Skeletal muscle tissue (tissue), 3 donors: ENCODE measurements at regions not wholly inside any gene's neighbourhood (a gene's known extent, or its start where the extent isn't known, plus 50 kb on each side); places are given as distances from the start of the nearest gene placed in this dataset.
"Not testable (repeated sequence)": the region's sequence is repeated elsewhere in the genome, so short reads cannot be mapped to it uniquely, and the experiment has no call there.

ENCODE experiments used
- H3K27ac ChIP-seq: one replicate; pipeline ENCODE4 v1.7.0; 2013; ENCODE audit warnings: mild to moderate bottlenecking, low read depth, low read length, inconsistent platforms
- H3K27me3 ChIP-seq, 3 donors: one replicate each; pipeline ENCODE4 v1.7.0; 2013; ENCODE audit warnings: low read length in 3 of 3; ENCODE audit not compliant: control insufficient read depth in 3 of 3, insufficient read depth in 3 of 3
- H3K36me3 ChIP-seq, 3 donors: one replicate each; pipeline ENCODE4 v1.7.0; 2013; ENCODE audit warnings: low read length in 3 of 3; ENCODE audit not compliant: control insufficient read depth in 3 of 3, insufficient read depth in 3 of 3
- H3K4me1 ChIP-seq, 3 donors: one replicate each; pipeline ENCODE4 v1.7.0; 2013; ENCODE audit warnings: low read length in 3 of 3, mild to moderate bottlenecking in 3 of 3; ENCODE audit not compliant: control insufficient read depth in 3 of 3, insufficient read depth in 3 of 3
- H3K4me3 ChIP-seq, 3 donors: one replicate each; pipeline ENCODE4 v1.7.0; 2013; ENCODE audit warnings: low read length in 3 of 3
- H3K9ac ChIP-seq, 3 donors: one replicate each; pipeline ENCODE4 v1.7.0; 2013; ENCODE audit warnings: low read length in 3 of 3, mild to moderate bottlenecking in 3 of 3, moderate library complexity in 2 of 3, low read depth in 1 of 3
- H3K9me3 ChIP-seq, 3 donors: one replicate each; pipeline ENCODE4 v1.7.0; 2013; ENCODE audit warnings: low read length in 3 of 3; ENCODE audit not compliant: control insufficient read depth in 3 of 3
- donor health status: Osteomylitis.

DNA sequence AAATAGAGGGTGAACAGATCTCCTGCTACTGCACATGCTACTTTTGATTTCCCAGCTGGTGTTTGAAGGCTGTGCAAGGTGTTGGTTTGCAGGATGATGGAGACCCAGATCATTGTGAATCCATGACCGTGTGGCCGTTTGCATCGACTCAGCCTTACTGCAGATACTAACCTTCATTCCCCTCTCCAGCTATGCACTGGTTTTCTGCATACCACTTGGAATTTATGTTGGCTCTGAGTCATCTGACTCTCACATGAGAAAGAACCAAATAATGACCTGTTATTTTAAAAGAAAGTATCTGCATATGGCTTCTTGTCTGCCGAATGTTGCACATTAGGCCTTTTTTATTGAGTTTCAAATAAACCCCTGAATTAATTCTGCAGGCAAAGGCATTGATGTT is 144.9 kb upstream of the PRKX start:
- H3K9me3 ChIP-seq, H3K4me3 ChIP-seq, H3K4me1 ChIP-seq, H3K9ac ChIP-seq, H3K36me3 ChIP-seq, H3K27ac ChIP-seq, H3K27me3 ChIP-seq: not testable (repeated sequence)

GRCh38 chrX:3843522-3844145 is 130.2 kb upstream of the PRKX start:
- not testable (repeated sequence) for H3K9me3 ChIP-seq, H3K9ac ChIP-seq, H3K27me3 ChIP-seq, H3K4me1 ChIP-seq, H3K4me3 ChIP-seq, H3K27ac ChIP-seq, H3K36me3 ChIP-seq

DNA sequence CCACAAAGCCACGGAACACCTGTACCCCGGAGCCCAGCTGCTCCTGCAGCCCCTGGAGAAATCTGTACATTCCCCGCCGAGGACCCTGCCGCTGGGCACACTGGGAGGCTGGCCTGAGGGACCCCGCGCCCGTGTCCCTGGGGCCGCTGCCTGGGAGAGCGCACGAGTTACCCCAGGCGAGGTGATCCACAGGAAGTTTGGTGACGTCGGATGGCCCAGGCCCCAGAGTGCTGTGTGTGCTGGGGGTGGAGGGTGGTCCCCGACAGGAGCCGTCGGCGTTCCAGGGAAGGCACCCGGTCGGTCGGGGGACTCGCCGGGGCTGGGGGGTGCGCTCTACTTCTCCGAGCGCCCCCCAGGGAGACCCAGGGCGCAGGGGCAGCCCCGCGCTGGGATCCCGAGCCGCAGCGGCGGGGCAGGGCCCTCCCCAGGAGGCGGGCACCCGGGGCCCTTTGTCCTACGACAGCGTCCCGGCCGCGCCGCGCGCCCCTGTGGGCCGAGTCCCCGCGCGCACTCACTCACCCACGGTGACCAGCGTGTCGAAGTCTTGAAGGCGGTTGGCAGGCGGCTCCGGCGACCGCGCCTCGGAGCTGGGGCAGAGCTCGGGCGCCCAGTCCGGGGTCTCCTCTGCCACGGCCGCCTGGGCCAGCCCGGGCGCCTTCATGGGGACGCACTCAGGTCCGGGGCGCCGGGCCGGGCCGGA is 129.5 kb upstream of the PRKX start:
- not testable (repeated sequence) for H3K9ac ChIP-seq, H3K36me3 ChIP-seq, H3K27ac ChIP-seq, H3K4me3 ChIP-seq, H3K4me1 ChIP-seq, H3K27me3 ChIP-seq, H3K9me3 ChIP-seq

DNA sequence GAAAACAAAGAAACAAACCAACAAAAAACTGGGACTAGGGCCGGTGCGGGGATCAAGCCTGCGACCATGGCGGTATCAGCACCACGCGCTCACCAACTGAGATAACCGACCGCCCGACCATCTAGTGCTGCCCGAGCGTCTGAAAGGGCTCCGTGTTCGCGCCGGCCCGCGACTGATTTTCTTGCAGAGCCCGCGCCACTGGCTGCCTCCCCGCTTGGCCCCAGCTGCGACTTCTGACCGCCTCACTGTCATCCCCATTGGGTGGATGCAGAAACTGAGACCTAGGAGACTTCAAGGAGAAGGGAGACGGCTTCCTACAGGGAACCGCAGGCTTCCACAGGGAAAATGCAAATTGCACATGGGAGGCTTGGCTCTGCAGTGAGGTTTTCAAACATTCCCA is 125.3 kb upstream of the PRKX start:
- not testable (repeated sequence) for H3K27ac ChIP-seq, H3K4me3 ChIP-seq, H3K27me3 ChIP-seq, H3K36me3 ChIP-seq, H3K4me1 ChIP-seq, H3K9me3 ChIP-seq, H3K9ac ChIP-seq

GRCh38 chrX:3837958-3838643 is 124.7 kb upstream of the PRKX start:
- H3K9me3 ChIP-seq, H3K27ac ChIP-seq, H3K4me1 ChIP-seq, H3K36me3 ChIP-seq, H3K9ac ChIP-seq, H3K4me3 ChIP-seq, H3K27me3 ChIP-seq: not testable (repeated sequence)

GRCh38 chrX:3837211-3837610 is 123.8 kb upstream of the PRKX start:
- H3K27me3 ChIP-seq, H3K36me3 ChIP-seq, H3K9ac ChIP-seq, H3K9me3 ChIP-seq, H3K4me3 ChIP-seq, H3K4me1 ChIP-seq, H3K27ac ChIP-seq: not testable (repeated sequence)

DNA sequence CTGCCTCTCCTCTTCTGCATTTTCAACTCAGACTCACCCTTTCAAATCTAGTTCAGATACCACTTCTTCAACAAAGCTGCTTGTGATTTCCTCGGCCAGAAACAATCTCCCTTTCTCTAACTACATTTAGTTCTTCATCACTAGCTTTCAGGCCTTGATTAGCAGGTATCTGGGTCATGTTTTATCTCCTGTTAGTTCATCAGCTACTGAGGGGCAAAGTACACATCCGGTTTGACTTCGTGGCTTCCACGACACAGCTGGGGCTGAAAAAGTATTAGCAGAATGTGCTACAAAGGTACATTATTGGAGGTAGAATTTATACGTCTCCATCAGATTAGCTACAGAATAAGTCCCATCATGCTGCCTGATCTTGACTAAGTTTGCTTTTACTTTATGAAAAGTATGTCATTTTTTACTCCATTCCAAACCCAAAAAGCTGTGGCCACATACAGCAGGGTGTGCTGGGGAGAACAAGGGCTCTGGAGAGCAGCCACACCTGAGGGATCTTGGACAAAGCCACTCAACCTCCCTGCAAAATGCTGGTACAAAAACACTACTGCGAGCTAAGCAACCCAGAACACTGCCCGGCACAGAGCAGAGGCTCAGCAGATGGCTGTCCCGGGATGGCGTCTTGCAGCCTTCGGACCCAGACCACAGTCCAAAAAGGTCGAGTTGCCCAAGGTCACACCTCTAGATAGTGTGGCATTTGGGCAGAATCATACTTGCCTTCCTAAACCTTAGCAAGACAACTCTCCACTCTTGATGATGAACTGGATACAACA is 120.5 kb upstream of the PRKX start:
- not testable (repeated sequence) for H3K9ac ChIP-seq, H3K9me3 ChIP-seq, H3K4me3 ChIP-seq, H3K27me3 ChIP-seq, H3K27ac ChIP-seq, H3K36me3 ChIP-seq, H3K4me1 ChIP-seq

DNA sequence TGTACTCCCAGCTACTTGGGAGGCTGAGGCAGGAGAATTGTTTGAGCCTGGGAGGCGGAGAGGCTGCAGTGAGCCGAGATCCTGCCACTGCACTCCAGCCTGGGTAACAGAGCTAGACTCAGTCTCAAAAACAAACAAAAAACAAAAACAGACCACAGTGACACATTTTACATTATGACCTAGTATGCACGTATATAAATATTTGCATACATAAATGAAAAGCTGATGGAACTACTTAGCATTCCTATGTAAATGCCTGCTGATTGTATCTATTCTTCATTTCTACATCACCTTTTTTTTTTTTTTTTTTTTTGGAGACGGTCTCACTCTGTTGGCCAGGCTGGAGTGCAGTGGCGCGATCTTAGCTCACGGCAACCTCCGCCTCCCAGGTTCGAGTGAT is 116.6 kb upstream of the PRKX start:
- H3K4me3 ChIP-seq, H3K27ac ChIP-seq, H3K27me3 ChIP-seq, H3K36me3 ChIP-seq, H3K9me3 ChIP-seq, H3K9ac ChIP-seq, H3K4me1 ChIP-seq: not testable (repeated sequence)

GRCh38 chrX:3829041-3829531 is 115.6 kb upstream of the PRKX start:
- H3K36me3 ChIP-seq, H3K4me1 ChIP-seq, H3K9me3 ChIP-seq, H3K9ac ChIP-seq, H3K4me3 ChIP-seq, H3K27ac ChIP-seq, H3K27me3 ChIP-seq: not testable (repeated sequence)
